ENCODE measurements at regions not wholly inside any gene's neighbourhood (a gene's known extent, or its start where the extent isn't known, plus 50 kb on each side); places are given as distances from the start of the nearest gene placed in this dataset.

GRCh38 chr2:147630585-147630984 is 214.2 kb upstream of the ACVR2A start:
- TF ChIP-seq CTCF (conservative IDR thresholded peaks at IDR 0.05; ENCODE audit: low read depth, low read length) (no peak), EZH2 (IDR thresholded peaks at IDR 0.05; ENCODE audit: borderline replicate concordance, low read depth, low read length, poor library complexity, severe bottlenecking) (no peak)
